ENCODE measurements at regions not wholly inside any gene's neighbourhood (a gene's known extent, or its start where the extent isn't known, plus 50 kb on each side); places are given as distances from the start of the nearest gene placed in this dataset.

DNA sequence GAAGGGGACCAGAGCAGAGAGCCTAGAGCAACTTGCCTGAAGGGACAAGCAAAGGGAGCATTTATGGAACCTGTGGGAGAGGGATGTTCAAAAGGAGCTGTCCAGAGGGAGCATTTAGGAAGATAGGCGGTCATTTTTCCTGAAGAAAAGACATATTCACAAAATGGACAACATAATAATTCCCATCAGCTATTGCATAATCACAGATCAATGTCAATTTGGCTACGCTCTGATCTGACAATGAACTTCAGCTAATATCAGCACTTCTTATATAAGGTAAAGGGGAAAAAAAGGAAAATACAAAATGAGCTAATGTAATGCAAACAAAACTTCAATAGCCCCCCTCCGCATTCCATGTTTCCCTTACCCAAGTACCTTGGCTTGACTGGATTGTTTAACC lies 291.1 kb upstream of the CDH7 start:
- TF ChIP-seq EZH2 (IDR thresholded peaks at IDR 0.05; ENCODE audit: borderline replicate concordance, low read depth, low read length, severe bottlenecking) (no peak), CTCF (IDR thresholded peaks at IDR 0.05; ENCODE audit: borderline replicate concordance, extremely low read depth, low read length, poor library complexity, severe bottlenecking) (no peak)

All from DND-41 (cell line).